ENCODE measurements at regions not wholly inside any gene's neighbourhood (a gene's known extent, or its start where the extent isn't known, plus 50 kb on each side); places are given as distances from the start of the nearest gene placed in this dataset.

DNA sequence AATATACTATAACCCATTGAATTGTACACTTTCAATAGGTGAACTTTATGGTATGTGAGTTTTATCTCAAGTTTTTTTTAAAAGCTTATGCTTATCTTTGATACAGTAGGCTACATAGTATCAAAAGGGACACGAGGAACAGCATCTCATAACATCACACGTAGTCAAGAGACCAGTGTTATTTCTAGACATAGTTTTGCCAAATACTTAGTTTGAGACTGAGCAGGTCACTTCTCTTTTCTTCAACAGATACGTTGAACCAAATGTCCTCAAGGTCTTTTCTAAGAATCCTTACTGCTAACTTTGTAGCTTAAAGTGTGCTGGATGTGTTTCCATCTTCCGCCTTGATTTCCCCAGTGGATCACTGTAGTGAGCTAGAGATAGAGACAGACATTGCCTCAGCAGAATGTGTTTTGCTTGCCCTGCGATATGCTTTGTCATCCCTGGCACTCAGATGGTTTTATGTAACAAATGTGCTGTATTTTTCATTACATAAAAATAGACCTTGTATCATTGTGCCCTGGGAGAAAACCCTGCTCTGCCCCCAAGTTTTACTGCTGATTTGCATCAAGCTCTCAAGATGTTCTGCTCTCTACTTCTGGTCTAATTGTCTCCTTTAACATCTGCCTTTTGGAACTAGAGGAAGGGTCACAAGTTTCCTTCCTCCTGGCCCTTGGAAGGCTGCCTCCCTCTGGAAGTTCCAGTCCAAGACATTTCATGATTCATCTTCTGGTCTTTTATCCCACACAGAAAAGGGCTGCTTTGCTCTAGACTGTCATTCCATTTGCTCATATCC, 426.4 kb upstream of the RGMA start:
- H3K9ac ChIP-seq (ENCODE audit: low read length): no peak overlapping the region
- H3K27me3 ChIP-seq (ENCODE audit: insufficient read depth, low read length, poor library complexity): no peaks in the 10 kb centered on the region
- H3K4me1 ChIP-seq (ENCODE audit: control insufficient read depth, low read depth, low read length): no peaks in the 10 kb centered on the region
- no peaks in the 10 kb centered on the region for H3K36me3 ChIP-seq (ENCODE audit: control insufficient read depth, insufficient read depth, low read length)
- no peak overlapping the region for H2BK5ac ChIP-seq (ENCODE audit: low read length)
- no peak overlapping the region for H4K8ac ChIP-seq (ENCODE audit: low read depth, low read length)
- DNase-seq: peak; percentile 16
- H2BK15ac ChIP-seq (replicated peaks; ENCODE audit: low read depth): no peak overlapping the region
- no peak overlapping the region for H2BK120ac ChIP-seq (ENCODE audit: low read depth, low read length)
- H3K23ac ChIP-seq (ENCODE audit: low read length): no peak overlapping the region
- H3K79me1 ChIP-seq (ENCODE audit: low read length): no peaks in the 10 kb centered on the region
- no peak overlapping the region for H3K4me2 ChIP-seq (ENCODE audit: low read length)
- no peak overlapping the region for H3K4ac ChIP-seq (ENCODE audit: low read depth, low read length)
- no CpG with 5 or more reads among the region's 5 CpGs for WGBS (ENCODE audit: extremely low coverage, insufficient coverage, low lambda C conversion rate)
- H4K5ac ChIP-seq (ENCODE audit: low read length): no peak overlapping the region
- no peak overlapping the region for H3K4me3 ChIP-seq (ENCODE audit: low read length)
- no peak overlapping the region for H3K27ac ChIP-seq (ENCODE audit: low read depth, low read length)
- no peak overlapping the region for H3K18ac ChIP-seq (ENCODE audit: low read length)
- no peak overlapping the region for H2AK5ac ChIP-seq (ENCODE audit: low read length)
- H3K79me2 ChIP-seq (ENCODE audit: control insufficient read depth, insufficient read depth, low read length): no peaks in the 10 kb centered on the region
- no peak overlapping the region for H3K56ac ChIP-seq (ENCODE audit: low read length)

DNA sequence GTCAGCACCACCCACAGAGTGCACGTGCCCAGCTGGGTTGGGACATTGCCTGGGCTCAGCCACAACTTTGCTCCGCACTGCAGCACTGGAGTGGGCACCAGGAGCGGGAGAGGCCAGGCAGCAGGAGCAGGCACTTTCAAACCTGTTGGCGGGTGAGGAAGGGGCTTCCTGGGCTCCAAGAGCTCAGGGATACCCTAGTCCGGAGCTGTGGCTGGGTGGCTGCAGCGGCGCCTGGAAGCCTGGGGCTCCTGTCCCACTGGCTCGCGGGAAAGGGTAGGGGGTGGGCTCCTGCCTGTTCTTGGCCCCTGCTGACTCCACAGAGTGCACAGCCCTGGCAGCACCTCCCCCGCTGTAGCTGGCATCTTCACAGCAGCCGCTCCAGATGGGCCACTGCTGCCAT, 417.6 kb upstream of the RGMA start:
- no peak overlapping the region for H2BK5ac ChIP-seq (ENCODE audit: low read length)
- no peak overlapping the region for H4K5ac ChIP-seq (ENCODE audit: low read length)
- no peak overlapping the region for H4K8ac ChIP-seq (ENCODE audit: low read depth, low read length)
- H3K79me2 ChIP-seq (ENCODE audit: control insufficient read depth, insufficient read depth, low read length): no peaks in the 10 kb centered on the region
- no peak overlapping the region for H2AK5ac ChIP-seq (ENCODE audit: low read length)
- H3K27ac ChIP-seq (ENCODE audit: low read depth, low read length): no peak overlapping the region
- H3K9ac ChIP-seq (ENCODE audit: low read length): no peak overlapping the region
- no peak for DNase-seq
- no peak overlapping the region for H3K18ac ChIP-seq (ENCODE audit: low read length)
- no peak overlapping the region for H2BK15ac ChIP-seq (replicated peaks; ENCODE audit: low read depth)
- H3K23ac ChIP-seq (ENCODE audit: low read length): no peak overlapping the region
- H3K4me3 ChIP-seq (ENCODE audit: low read length): no peak overlapping the region
- WGBS (ENCODE audit: extremely low coverage, insufficient coverage, low lambda C conversion rate): no CpG with 5 or more reads among the region's 11 CpGs
- no peaks in the 10 kb centered on the region for H3K36me3 ChIP-seq (ENCODE audit: control insufficient read depth, insufficient read depth, low read length)
- no peaks in the 10 kb centered on the region for H3K27me3 ChIP-seq (ENCODE audit: insufficient read depth, low read length, poor library complexity)
- H3K4me1 ChIP-seq (ENCODE audit: control insufficient read depth, low read depth, low read length): no peaks in the 10 kb centered on the region
- no peak overlapping the region for H3K4ac ChIP-seq (ENCODE audit: low read depth, low read length)
- no peak overlapping the region for H3K4me2 ChIP-seq (ENCODE audit: low read length)
- H3K56ac ChIP-seq (ENCODE audit: low read length): no peak overlapping the region
- no peaks in the 10 kb centered on the region for H3K79me1 ChIP-seq (ENCODE audit: low read length)
- no peak overlapping the region for H2BK120ac ChIP-seq (ENCODE audit: low read depth, low read length)

DNA sequence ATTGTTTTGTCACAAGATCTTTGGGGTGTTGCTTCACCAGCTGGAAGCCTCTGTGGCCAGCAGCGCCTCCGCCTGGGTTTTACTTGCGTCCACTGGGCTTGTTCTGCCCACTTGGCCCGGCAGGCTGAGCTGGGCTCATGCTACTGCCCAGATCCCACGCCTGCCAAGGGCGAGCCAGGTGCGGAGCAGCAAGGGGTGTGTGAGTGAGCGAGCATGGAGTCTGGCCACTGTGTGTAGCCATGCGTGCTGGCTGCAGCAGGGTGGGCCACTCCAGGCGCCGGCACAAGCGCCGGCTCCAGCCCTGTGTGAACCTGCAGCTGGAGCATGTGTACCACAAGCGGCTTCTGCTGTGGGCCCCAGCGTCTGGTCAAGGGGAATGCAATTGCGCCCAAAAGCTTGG, 416.5 kb upstream of the RGMA start:
- H3K27ac ChIP-seq (ENCODE audit: low read depth, low read length): no peak overlapping the region
- no peaks in the 10 kb centered on the region for H3K27me3 ChIP-seq (ENCODE audit: insufficient read depth, low read length, poor library complexity)
- no peak overlapping the region for H3K4me2 ChIP-seq (ENCODE audit: low read length)
- no peak overlapping the region for H2BK120ac ChIP-seq (ENCODE audit: low read depth, low read length)
- no peak overlapping the region for H4K5ac ChIP-seq (ENCODE audit: low read length)
- no peak overlapping the region for H2BK5ac ChIP-seq (ENCODE audit: low read length)
- no peaks in the 10 kb centered on the region for H3K79me2 ChIP-seq (ENCODE audit: control insufficient read depth, insufficient read depth, low read length)
- H3K23ac ChIP-seq (ENCODE audit: low read length): no peak overlapping the region
- H4K8ac ChIP-seq (ENCODE audit: low read depth, low read length): no peak overlapping the region
- H3K18ac ChIP-seq (ENCODE audit: low read length): no peak overlapping the region
- no peak overlapping the region for H3K4me3 ChIP-seq (ENCODE audit: low read length)
- H3K9ac ChIP-seq (ENCODE audit: low read length): no peak overlapping the region
- no peak overlapping the region for H2BK15ac ChIP-seq (replicated peaks; ENCODE audit: low read depth)
- H3K56ac ChIP-seq (ENCODE audit: low read length): no peak overlapping the region
- no peaks in the 10 kb centered on the region for H3K79me1 ChIP-seq (ENCODE audit: low read length)
- no peaks in the 10 kb centered on the region for H3K36me3 ChIP-seq (ENCODE audit: control insufficient read depth, insufficient read depth, low read length)
- H3K4ac ChIP-seq (ENCODE audit: low read depth, low read length): no peak overlapping the region
- H3K4me1 ChIP-seq (ENCODE audit: control insufficient read depth, low read depth, low read length): no peaks in the 10 kb centered on the region
- WGBS (ENCODE audit: extremely low coverage, insufficient coverage, low lambda C conversion rate): no CpG with 5 or more reads among the region's 16 CpGs
- H2AK5ac ChIP-seq (ENCODE audit: low read length): no peak overlapping the region
- no peak for DNase-seq

DNA sequence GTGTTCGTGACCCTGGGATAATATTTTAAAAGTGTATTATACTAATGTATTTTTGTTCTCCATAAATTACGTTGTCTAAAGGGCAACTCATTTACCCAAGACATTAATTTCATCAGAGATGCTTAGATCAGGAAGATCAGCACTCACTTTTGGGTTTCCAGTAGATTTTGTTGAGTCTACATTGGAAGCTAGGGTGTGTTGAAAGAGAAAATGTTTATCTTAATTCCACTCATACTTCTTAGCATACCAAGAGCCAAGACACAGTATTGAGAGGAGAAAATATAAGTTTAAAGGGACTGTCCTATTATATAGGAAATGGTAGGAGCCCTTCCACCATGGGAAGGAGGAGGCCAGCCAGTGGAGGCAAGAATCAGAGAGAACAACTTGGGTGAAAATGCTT, 412.9 kb upstream of the RGMA start:
- no peaks in the 10 kb centered on the region for H3K79me1 ChIP-seq (ENCODE audit: low read length)
- no peak overlapping the region for H2BK120ac ChIP-seq (ENCODE audit: low read depth, low read length)
- no peak overlapping the region for H3K4me2 ChIP-seq (ENCODE audit: low read length)
- no peak overlapping the region for H3K56ac ChIP-seq (ENCODE audit: low read length)
- no peak overlapping the region for H3K4ac ChIP-seq (ENCODE audit: low read depth, low read length)
- H3K18ac ChIP-seq (ENCODE audit: low read length): no peak overlapping the region
- H3K79me2 ChIP-seq (ENCODE audit: control insufficient read depth, insufficient read depth, low read length): no peaks in the 10 kb centered on the region
- H3K4me1 ChIP-seq (ENCODE audit: control insufficient read depth, low read depth, low read length): peaks cover 2% of the 10 kb centered on the region
- no peak overlapping the region for H2BK5ac ChIP-seq (ENCODE audit: low read length)
- no peak overlapping the region for H3K23ac ChIP-seq (ENCODE audit: low read length)
- no peak overlapping the region for H4K8ac ChIP-seq (ENCODE audit: low read depth, low read length)
- no peak overlapping the region for H3K4me3 ChIP-seq (ENCODE audit: low read length)
- no peak overlapping the region for H4K5ac ChIP-seq (ENCODE audit: low read length)
- WGBS (ENCODE audit: extremely low coverage, insufficient coverage, low lambda C conversion rate): no CpG with 5 or more reads among the region's 2 CpGs
- no peak for DNase-seq
- H3K27ac ChIP-seq (ENCODE audit: low read depth, low read length): no peak overlapping the region
- H2BK15ac ChIP-seq (replicated peaks; ENCODE audit: low read depth): no peak overlapping the region
- no peak overlapping the region for H2AK5ac ChIP-seq (ENCODE audit: low read length)
- H3K9ac ChIP-seq (ENCODE audit: low read length): no peak overlapping the region
- no peaks in the 10 kb centered on the region for H3K36me3 ChIP-seq (ENCODE audit: control insufficient read depth, insufficient read depth, low read length)
- H3K27me3 ChIP-seq (ENCODE audit: insufficient read depth, low read length, poor library complexity): no peaks in the 10 kb centered on the region

DNA sequence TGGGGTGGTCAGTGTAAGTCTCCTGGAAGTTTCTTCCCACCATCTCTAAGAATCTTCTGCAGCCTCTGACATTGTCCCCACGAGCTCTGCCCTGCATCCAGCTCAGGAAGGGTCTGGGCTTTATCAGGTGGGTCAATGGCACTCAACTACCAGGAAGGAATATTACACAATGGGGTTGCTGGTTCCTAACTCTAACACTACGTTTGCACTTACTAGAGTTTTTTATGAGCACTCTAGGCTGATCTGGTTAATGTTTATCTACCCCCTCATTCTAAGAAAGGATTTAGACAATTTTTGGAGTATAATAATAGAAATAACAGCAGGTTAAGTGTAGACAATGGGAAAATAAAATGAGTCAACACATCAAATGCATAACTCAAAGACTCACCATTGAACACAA, 411.1 kb upstream of the RGMA start:
- Histone ChIP-seq H3K36me3 (ENCODE audit: control insufficient read depth, insufficient read depth, low read length) (no peaks in the 10 kb centered on the region), H2AK5ac (ENCODE audit: low read length) (no peak overlapping the region), H3K23ac (ENCODE audit: low read length) (no peak overlapping the region), H3K9ac (ENCODE audit: low read length) (no peak overlapping the region), H3K4ac (ENCODE audit: low read depth, low read length) (no peak overlapping the region), H4K8ac (ENCODE audit: low read depth, low read length) (no peak overlapping the region), H3K79me2 (ENCODE audit: control insufficient read depth, insufficient read depth, low read length) (no peaks in the 10 kb centered on the region), H3K79me1 (ENCODE audit: low read length) (no peaks in the 10 kb centered on the region), H3K4me3 (ENCODE audit: low read length) (no peak overlapping the region), H2BK120ac (ENCODE audit: low read depth, low read length) (no peak overlapping the region), H2BK5ac (ENCODE audit: low read length) (no peak overlapping the region), H3K27ac (ENCODE audit: low read depth, low read length) (no peak overlapping the region), H2BK15ac (replicated peaks; ENCODE audit: low read depth) (no peak overlapping the region), H3K56ac (ENCODE audit: low read length) (no peak overlapping the region), H3K4me2 (ENCODE audit: low read length) (no peak overlapping the region), H4K5ac (ENCODE audit: low read length) (no peak overlapping the region), H3K27me3 (ENCODE audit: insufficient read depth, low read length, poor library complexity) (no peaks in the 10 kb centered on the region), H3K4me1 (ENCODE audit: control insufficient read depth, low read depth, low read length) (peaks cover 2% of the 10 kb centered on the region), H3K18ac (ENCODE audit: low read length) (no peak overlapping the region)
- no peak for DNase-seq
- WGBS (ENCODE audit: extremely low coverage, insufficient coverage, low lambda C conversion rate): no CpG with 5 or more reads among the region's 2 CpGs

DNA sequence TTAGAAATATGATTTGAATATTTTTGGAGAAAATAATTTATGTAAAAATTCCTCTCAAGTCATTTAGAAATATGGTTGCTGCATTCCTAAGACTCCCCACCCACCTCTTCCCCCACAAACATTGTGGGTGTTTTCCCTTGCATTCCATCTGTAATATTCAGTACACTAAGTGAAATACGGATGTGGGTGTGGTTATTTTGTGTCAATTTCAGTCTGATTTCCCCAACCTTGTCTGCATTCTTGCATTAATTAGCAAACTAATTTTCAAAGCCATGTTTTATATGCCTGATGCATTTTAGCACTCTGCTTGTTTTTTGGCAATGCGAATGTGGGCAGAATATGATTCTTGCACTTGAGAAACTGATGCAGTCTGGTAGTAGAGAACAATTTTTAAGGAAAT, 408.3 kb upstream of the RGMA start:
- Histone ChIP-seq H3K4me3 (ENCODE audit: low read length) (no peak overlapping the region), H4K5ac (ENCODE audit: low read length) (no peak overlapping the region), H3K4me1 (ENCODE audit: control insufficient read depth, low read depth, low read length) (peaks cover 2% of the 10 kb centered on the region), H2BK120ac (ENCODE audit: low read depth, low read length) (no peak overlapping the region), H3K18ac (ENCODE audit: low read length) (no peak overlapping the region), H3K4ac (ENCODE audit: low read depth, low read length) (no peak overlapping the region), H3K79me1 (ENCODE audit: low read length) (no peaks in the 10 kb centered on the region), H3K56ac (ENCODE audit: low read length) (no peak overlapping the region), H4K8ac (ENCODE audit: low read depth, low read length) (no peak overlapping the region), H2AK5ac (ENCODE audit: low read length) (no peak overlapping the region), H3K4me2 (ENCODE audit: low read length) (no peak overlapping the region), H2BK5ac (ENCODE audit: low read length) (no peak overlapping the region), H3K9ac (ENCODE audit: low read length) (no peak overlapping the region), H3K36me3 (ENCODE audit: control insufficient read depth, insufficient read depth, low read length) (no peaks in the 10 kb centered on the region), H3K27ac (ENCODE audit: low read depth, low read length) (no peak overlapping the region), H3K27me3 (ENCODE audit: insufficient read depth, low read length, poor library complexity) (no peaks in the 10 kb centered on the region), H2BK15ac (replicated peaks; ENCODE audit: low read depth) (no peak overlapping the region), H3K23ac (ENCODE audit: low read length) (no peak overlapping the region), H3K79me2 (ENCODE audit: control insufficient read depth, insufficient read depth, low read length) (no peaks in the 10 kb centered on the region)
- no CpG with 5 or more reads among the region's 2 CpGs for WGBS (ENCODE audit: extremely low coverage, insufficient coverage, low lambda C conversion rate)
- DNase-seq: no peak
